ENCODE measurements at regions not wholly inside any gene's neighbourhood (a gene's known extent, or its start where the extent isn't known, plus 50 kb on each side); places are given as distances from the start of the nearest gene placed in this dataset.
"Not testable (repeated sequence)": the region's sequence is repeated elsewhere in the genome, so short reads cannot be mapped to it uniquely, and the experiment has no call there.

DNA sequence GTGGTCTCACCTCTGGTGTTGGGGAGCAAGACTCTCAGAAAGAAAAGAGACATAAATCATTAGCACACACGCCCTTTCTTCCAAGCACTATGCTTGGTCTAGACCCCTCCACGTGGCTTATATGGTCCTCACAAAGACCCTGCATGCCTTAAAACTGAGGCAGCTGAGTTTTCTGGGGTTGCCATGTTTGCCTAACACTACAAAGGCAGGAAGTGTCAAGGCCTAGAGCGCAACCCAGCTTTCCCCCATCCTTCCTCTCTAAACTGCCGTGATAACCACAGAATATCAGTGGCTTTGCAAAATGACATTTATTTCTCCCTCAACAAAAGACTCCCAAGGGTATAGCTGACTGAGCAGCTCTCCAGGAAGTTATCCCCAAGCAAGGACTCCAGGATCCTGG, 146.5 kb upstream of the TOP1 start:
- H3K4me2 ChIP-seq (ENCODE audit: low read length): no peak overlapping the region
- H3K27me3 ChIP-seq (ENCODE audit: low read depth, low read length): peaks cover 9% of the 10 kb centered on the region; the same call in 1 of the 2 replicates
- no peak for TF ChIP-seq CTCF (IDR thresholded peaks at IDR 0.05; ENCODE audit: low read depth, low read length)
- TF ChIP-seq EZH2phosphoT487 (IDR thresholded peaks at IDR 0.05; ENCODE audit: low read depth): no peak
- peaks cover 5% of the 10 kb centered on the region; the same call in 1 of the 2 replicates for H3K4me1 ChIP-seq (ENCODE audit: low read length)
- H3K9ac ChIP-seq (ENCODE audit: low read length): no peak overlapping the region
- H3K9me3 ChIP-seq (ENCODE audit: insufficient read depth, low read length): no peaks in the 10 kb centered on the region
- no peaks in the 10 kb centered on the region for H4K20me1 ChIP-seq (ENCODE audit: insufficient read depth, low read length)
- H3K36me3 ChIP-seq (replicated peaks; ENCODE audit: low read depth, low read length): no peaks in the 10 kb centered on the region
- no peak overlapping the region for H2AFZ ChIP-seq (ENCODE audit: low read depth, low read length)
- no peak overlapping the region for H3K4me3 ChIP-seq (ENCODE audit: low read length)
- no peaks in the 10 kb centered on the region for H3K79me2 ChIP-seq (ENCODE audit: low read length)
- H3K27ac ChIP-seq (ENCODE audit: low read length): no peak overlapping the region

DNA sequence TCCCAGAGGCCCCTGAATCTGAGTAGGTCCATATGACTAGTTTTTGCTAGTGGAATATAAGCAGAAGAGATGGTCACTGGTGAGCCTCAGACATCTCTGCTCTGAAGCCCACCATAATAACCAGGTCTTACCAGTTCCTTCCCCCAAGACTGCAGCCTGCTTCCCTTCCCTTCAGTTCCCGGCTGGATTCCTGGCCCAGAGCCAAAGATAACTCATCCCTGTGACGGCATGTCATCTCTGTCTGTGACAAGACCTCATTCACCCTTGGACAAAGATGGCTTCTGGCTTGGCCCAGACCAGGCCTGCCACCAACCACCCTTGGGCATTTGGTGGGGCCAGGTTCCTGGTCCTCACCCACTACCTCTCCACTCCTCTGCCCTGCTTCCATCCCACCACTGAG, 145.5 kb upstream of the TOP1 start:
- no peaks in the 10 kb centered on the region for H3K36me3 ChIP-seq (replicated peaks; ENCODE audit: low read depth, low read length)
- no peak overlapping the region for H3K4me2 ChIP-seq (ENCODE audit: low read length)
- H4K20me1 ChIP-seq (ENCODE audit: insufficient read depth, low read length): no peaks in the 10 kb centered on the region
- peaks cover 9% of the 10 kb centered on the region; the same call in 1 of the 2 replicates for H3K27me3 ChIP-seq (ENCODE audit: low read depth, low read length)
- H3K4me3 ChIP-seq (ENCODE audit: low read length): no peak overlapping the region
- H2AFZ ChIP-seq (ENCODE audit: low read depth, low read length): no peak overlapping the region
- no peak overlapping the region for H3K9ac ChIP-seq (ENCODE audit: low read length)
- H3K27ac ChIP-seq (ENCODE audit: low read length): no peak overlapping the region
- no peaks in the 10 kb centered on the region for H3K79me2 ChIP-seq (ENCODE audit: low read length)
- H3K9me3 ChIP-seq (ENCODE audit: insufficient read depth, low read length): no peaks in the 10 kb centered on the region
- TF ChIP-seq EZH2phosphoT487 (IDR thresholded peaks at IDR 0.05; ENCODE audit: low read depth): no peak
- TF ChIP-seq CTCF (IDR thresholded peaks at IDR 0.05; ENCODE audit: low read depth, low read length): no peak
- H3K4me1 ChIP-seq (ENCODE audit: low read length): peaks cover 5% of the 10 kb centered on the region; the same call in 1 of the 2 replicates

GRCh38 chr20:40887105-40887504, 141.5 kb upstream of the TOP1 start:
- Histone ChIP-seq H3K27ac (ENCODE audit: low read length) (no peak overlapping the region), H3K4me2 (ENCODE audit: low read length) (no peak overlapping the region), H3K9ac (ENCODE audit: low read length) (no peak overlapping the region), H2AFZ (ENCODE audit: low read depth, low read length) (no peak overlapping the region), H3K27me3 (ENCODE audit: low read depth, low read length) (peaks cover 12% of the 10 kb centered on the region; the same call in 1 of the 2 replicates), H3K4me3 (ENCODE audit: low read length) (no peak overlapping the region), H3K79me2 (ENCODE audit: low read length) (no peaks in the 10 kb centered on the region), H3K9me3 (ENCODE audit: insufficient read depth, low read length) (no peaks in the 10 kb centered on the region), H3K4me1 (ENCODE audit: low read length) (no peaks in the 10 kb centered on the region), H4K20me1 (ENCODE audit: insufficient read depth, low read length) (no peaks in the 10 kb centered on the region), H3K36me3 (replicated peaks; ENCODE audit: low read depth, low read length) (no peaks in the 10 kb centered on the region)
- TF ChIP-seq EZH2phosphoT487 (IDR thresholded peaks at IDR 0.05; ENCODE audit: low read depth) (no peak), CTCF (IDR thresholded peaks at IDR 0.05; ENCODE audit: low read depth, low read length) (no peak)

DNA sequence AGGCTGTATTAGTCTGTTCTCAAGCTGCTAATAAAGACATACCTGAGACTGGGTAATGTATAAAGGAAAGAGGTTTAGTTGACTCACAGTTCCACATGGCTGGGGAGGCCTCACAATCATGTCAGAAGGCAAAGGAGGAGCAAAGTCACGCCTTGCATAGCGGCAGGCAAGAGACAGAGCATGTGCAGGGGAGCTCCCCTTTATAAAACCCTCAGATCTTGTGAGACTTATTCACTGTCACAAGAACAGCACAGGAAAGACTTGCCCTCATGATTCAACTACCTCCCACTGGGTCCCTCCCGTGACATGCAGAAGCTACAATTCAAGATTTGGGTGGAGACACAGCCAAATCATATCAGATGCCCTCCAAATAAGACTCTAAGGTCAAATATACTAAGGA, 139.4 kb upstream of the TOP1 start:
- not testable (repeated sequence) for H3K9ac ChIP-seq (ENCODE audit: low read length); H4K20me1 ChIP-seq (ENCODE audit: insufficient read depth, low read length); H3K4me2 ChIP-seq (ENCODE audit: low read length); H3K4me1 ChIP-seq (ENCODE audit: low read length); H3K4me3 ChIP-seq (ENCODE audit: low read length); H2AFZ ChIP-seq (ENCODE audit: low read depth, low read length); H3K27ac ChIP-seq (ENCODE audit: low read length); H3K36me3 ChIP-seq (replicated peaks; ENCODE audit: low read depth, low read length); H3K79me2 ChIP-seq (ENCODE audit: low read length); H3K9me3 ChIP-seq (ENCODE audit: insufficient read depth, low read length)
- peaks cover 12% of the 10 kb centered on the region; the same call in 1 of the 2 replicates for H3K27me3 ChIP-seq (ENCODE audit: low read depth, low read length)

DNA sequence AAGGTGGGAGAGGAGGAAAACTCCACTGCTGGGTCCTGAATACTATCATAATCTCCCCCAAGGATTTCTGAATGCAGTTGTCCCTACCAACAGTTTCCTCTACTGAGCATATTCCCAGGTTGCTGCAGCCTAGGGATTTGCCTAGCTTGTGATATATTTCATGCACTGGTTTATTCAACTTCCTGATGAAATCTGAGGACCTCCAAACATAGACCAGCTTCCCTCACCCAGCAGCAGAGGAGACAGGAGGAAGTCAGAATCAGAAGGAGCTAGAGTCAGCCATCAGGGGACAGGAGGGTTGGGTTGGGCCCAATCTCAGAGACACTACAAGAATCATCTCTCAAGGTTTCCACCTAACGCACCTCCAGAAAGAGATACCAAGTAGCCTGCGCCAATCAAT, 138.4 kb upstream of the TOP1 start:
- Histone ChIP-seq H3K9ac (ENCODE audit: low read length) (no peak overlapping the region), H4K20me1 (ENCODE audit: insufficient read depth, low read length) (no peaks in the 10 kb centered on the region), H3K27ac (ENCODE audit: low read length) (no peak overlapping the region), H3K36me3 (replicated peaks; ENCODE audit: low read depth, low read length) (no peaks in the 10 kb centered on the region), H3K79me2 (ENCODE audit: low read length) (no peaks in the 10 kb centered on the region), H3K4me2 (ENCODE audit: low read length) (no peak overlapping the region), H2AFZ (ENCODE audit: low read depth, low read length) (no peak overlapping the region), H3K4me1 (ENCODE audit: low read length) (no peaks in the 10 kb centered on the region), H3K9me3 (ENCODE audit: insufficient read depth, low read length) (no peaks in the 10 kb centered on the region), H3K27me3 (ENCODE audit: low read depth, low read length) (peaks cover 8% of the 10 kb centered on the region; the same call in 1 of the 2 replicates), H3K4me3 (ENCODE audit: low read length) (no peak overlapping the region)
- TF ChIP-seq EZH2phosphoT487 (IDR thresholded peaks at IDR 0.05; ENCODE audit: low read depth) (no peak), CTCF (IDR thresholded peaks at IDR 0.05; ENCODE audit: low read depth, low read length) (no peak)

All from OCI-LY3 (cell line).